HepG2 (cell line): ENCODE measurements at regions not wholly inside any gene's neighbourhood (a gene's known extent, or its start where the extent isn't known, plus 50 kb on each side); places are given as distances from the start of the nearest gene placed in this dataset.
A peak's percentile ranks its signal among the peaks of the same experiment; 100 is the strongest.

Experiments used
- ATAC-seq: fragments of 200-7000 bp; cut with Tn5 transposase; 3 replicates; pipeline ENCODE4 v1.9.1; 2020; ENCODE audit warnings: mild to moderate bottlenecking, moderate library complexity
- BruUV-seq: library from RNA; stranded (reverse); fragments of 400-500 nt; replicated peaks from 2 replicates; lab custom pipeline; 2021; lab: Mats Ljungman, UMichigan
- CTCF ChIA-PET: fragments of 300-600 bp; formaldehyde crosslinking; extraction: SDS; loops from one replicate; lab custom pipeline; 2021; ENCODE audit warnings: low total read pairs, inconsistent platforms, low intra/inter-chr PET ratio; lab: Yijun Ruan, JAX
- POLR2A ChIA-PET: fragments of 350-600 bp; sonication (Branson Sonifier 250); formaldehyde crosslinking; loops from one replicate; lab custom pipeline; 2020; ENCODE audit warnings: antibody characterized with exemption, inconsistent platforms; lab: Yijun Ruan, JAX
- DNase-seq: peaks from one replicate; pipeline ENCODE4 v3.0.0-alpha.2; 2015; ENCODE audit warnings: low spot score
- FAIRE-seq: peaks from 3 replicates; lab custom pipeline; 2011; peaks lifted over from hg19 to GRCh38; lab: Jason Lieb, UNC
- H2AFZ ChIP-seq: one replicate; pipeline ENCODE4 v1.6.1; 2011; ENCODE audit warnings: low read length, inconsistent platforms
- H3K27ac ChIP-seq: fragments of 300-600 bp; 3 replicates; pipeline ENCODE4 v1.8.0; 2011; ENCODE audit warnings: mixed run types, mild to moderate bottlenecking, mixed read lengths, low read length, inconsistent platforms; ENCODE audit not compliant: insufficient read depth; ENCODE audit errors: extremely low read length
- H3K27me3 ChIP-seq, 2 experiments: fragments of 200-600 bp in 1 of 2; 2 replicates in 1 of 2; 3 replicates in 1 of 2; pipeline versions ENCODE4 v1.6.0 to v1.8.0; 2011; ENCODE audit warnings: low read length in 2 of 2, mild to moderate bottlenecking in 2 of 2, moderate library complexity in 2 of 2, inconsistent platforms in 1 of 2; ENCODE audit not compliant: insufficient read depth in 2 of 2, control insufficient read depth in 1 of 2
- H3K36me3 ChIP-seq, 2 experiments: fragments of 200-600 bp in 1 of 2; replicated peaks in 1 of 2; 2 replicates in 1 of 2; 3 replicates in 1 of 2; pipeline versions ENCODE4 v1.5.1 to v1.8.0; 2011; ENCODE audit warnings: low read length in 2 of 2, inconsistent platforms in 1 of 2; ENCODE audit not compliant: insufficient read depth in 2 of 2, control insufficient read depth in 1 of 2
- H3K4me1 ChIP-seq: 2 replicates; pipeline ENCODE4 v1.5.1; 2012; ENCODE audit warnings: low read length, inconsistent platforms; ENCODE audit not compliant: insufficient read depth
- H3K4me2 ChIP-seq: 2 replicates; pipeline ENCODE4 v1.6.0; 2011; ENCODE audit warnings: low read depth, low read length, inconsistent platforms
- H3K4me3 ChIP-seq, 3 experiments: fragments of 200-600 bp in 1 of 3; sonication (generic), shearing (Covaris generic) in 1 of 3; replicated peaks in 1 of 3; 2 replicates each; pipeline ENCODE4 v1.5.1; 2011 to 2016; ENCODE audit warnings: low read length in 3 of 3, inconsistent platforms in 2 of 3, low read depth in 2 of 3, mild to moderate bottlenecking in 2 of 3, control low read depth in 1 of 3, mixed read lengths in 1 of 3; ENCODE audit not compliant: insufficient read depth in 1 of 3
- H3K79me2 ChIP-seq: one replicate; pipeline ENCODE4 v1.6.1; 2011; ENCODE audit warnings: low read length, inconsistent platforms; ENCODE audit not compliant: insufficient read depth
- H3K9ac ChIP-seq: 2 replicates; pipeline ENCODE4 v1.6.0; 2011; ENCODE audit warnings: mild to moderate bottlenecking, low read depth, low read length, inconsistent platforms; ENCODE audit not compliant: insufficient read depth
- H3K9me3 ChIP-seq: 2 replicates; pipeline ENCODE4 v1.5.1; 2012; ENCODE audit warnings: mild to moderate bottlenecking, low read length
- H4K20me1 ChIP-seq: 2 replicates; pipeline ENCODE4 v1.6.0; 2011; ENCODE audit warnings: inconsistent platforms, mild to moderate bottlenecking, low read length, moderate library complexity; ENCODE audit not compliant: insufficient read depth
- FOXM1 ChIP-seq: sonication (generic); formaldehyde crosslinking; IDR thresholded peaks from 2 replicates; pipeline ENCODE4 v1.5.0; 2020; ENCODE audit warnings: missing genetic modification reagents
- MAFK ChIP-seq, 2 experiments: IDR thresholded peaks in 1 of 2; conservative IDR thresholded peaks in 1 of 2; 2 replicates each; pipeline ENCODE4 v1.6.1; 2011; ENCODE audit warnings: improper control_type of control experiment in 2 of 2, low read length in 2 of 2
- SOX13 ChIP-seq, 3 experiments: fragments of 450-650 bp in 1 of 3; sonication (generic) in 1 of 3; formaldehyde crosslinking in 1 of 3; IDR thresholded peaks in 2 of 3; conservative IDR thresholded peaks in 1 of 3; 2 replicates each; pipeline versions ENCODE4 v1.5.0 to v1.6.1; 2016 to 2020; ENCODE audit warnings: antibody characterized with exemption in 1 of 3, mild to moderate bottlenecking in 1 of 3, missing compliant biosample characterization in 1 of 3, missing genetic modification reagents in 1 of 3, moderate library complexity in 1 of 3
- WGBS: methylation state at CpG from one replicate; pipeline ENCODE4 v1.1.6; 2017; ENCODE audit warnings: low lambda C conversion rate; 5-methylcytosine and 5-hydroxymethylcytosine counted together
- in situ Hi-C: cut with HindIII; loops from 2 replicates; pipeline ENCODE4 v1.10.0; 2017; ENCODE audit warnings: low pct_unique_long_range_greater_than_20kb; ENCODE audit not compliant: extremely low pct_ligation_motif_present
- intact Hi-C: fragments of 100-400 bp; cut with micrococcal nuclease; formaldehyde crosslinking; loops from one replicate; pipeline ENCODE4 v1.10.0; 2022; ENCODE audit not compliant: unreplicated experiment
- TF ChIP-seq, protein P1 (sequence below): fragments of 450-650 bp; IDR thresholded peaks from 2 replicates; pipeline ENCODE4 v1.6.1; 2016

DNA sequence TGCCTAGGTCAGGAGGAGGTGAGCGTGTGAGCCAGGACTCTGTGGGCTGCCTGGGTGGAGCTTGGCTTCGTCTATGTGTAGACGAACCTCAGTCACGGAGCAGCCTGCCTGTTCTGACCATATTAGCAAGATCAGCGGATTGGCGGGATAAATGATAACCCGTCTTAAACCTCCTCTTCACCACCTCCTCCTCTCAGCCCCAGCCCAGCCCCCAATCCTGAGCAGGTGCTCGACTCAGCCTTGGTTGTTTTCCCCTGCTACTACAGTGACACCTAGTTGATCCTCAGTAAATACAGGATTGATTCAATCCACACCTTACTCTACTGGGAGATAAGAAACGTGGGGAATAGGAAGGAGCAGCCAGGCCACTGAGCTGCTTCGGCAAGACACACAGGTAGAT is 286.1 kb downstream of the IRX2 start:
- ATAC-seq (no peak), FAIRE-seq (no peak), DNase-seq (no peak)
- Histone ChIP-seq H3K9ac (no peak overlapping the region), H3K4me2 (no peak overlapping the region), H3K9me3 (no peaks in the 10 kb centered on the region), H3K79me2 (no peaks in the 10 kb centered on the region), H3K27me3 (peaks cover 0 to 9% of the 10 kb centered on the region in 2 experiments; a peak in 2 of 5 replicates), H3K4me1 (no peaks in the 10 kb centered on the region), H2AFZ (no peak overlapping the region), H4K20me1 (no peaks in the 10 kb centered on the region), H3K4me3 (no peak overlapping the region), H3K36me3 (no peaks in the 10 kb centered on the region), H3K27ac (no peak overlapping the region)
- in situ Hi-C loops: no loop called here
- POLR2A ChIA-PET: no interaction called here
- 0 out of 4 replicates have a peak, but pooled peaks of 1 of the 2 experiments have one; percentile 18 for TF ChIP-seq MAFK (conservative IDR thresholded peaks at IDR 0.05 in 1 of 2, IDR thresholded peaks at IDR 0.05 in 1 of 2; ENCODE audit: low read length in 2 of 2)
- TF ChIP-seq FOXM1 (CRISPR knock-in tag): no peak
- no TSS peak for BruUV-seq
- CTCF ChIA-PET: no interaction called here
- intact Hi-C loops: no loop called here
- 4% methylated on average over 10 of the region's 10 CpGs for WGBS

DNA sequence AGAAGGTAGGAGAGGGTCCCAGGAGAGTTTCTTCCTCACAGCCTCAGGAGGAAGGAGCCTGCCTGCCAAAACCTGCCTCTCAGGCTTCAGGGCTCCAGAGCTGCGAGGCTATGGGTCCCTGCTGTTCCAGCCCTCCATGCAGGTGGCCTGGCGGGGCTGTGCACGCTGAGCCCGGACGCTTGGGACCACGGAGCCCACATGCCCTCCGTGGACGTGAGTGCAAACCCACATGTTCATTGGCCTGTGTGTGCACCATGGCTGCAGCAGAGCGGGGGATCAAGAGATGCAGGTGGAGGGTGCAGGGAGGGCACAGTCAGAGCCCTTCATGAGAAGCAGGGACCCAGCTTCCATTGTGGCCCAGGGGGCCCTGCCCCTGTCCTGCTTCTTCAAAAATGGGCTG is 287.3 kb downstream of the IRX2 start:
- Histone ChIP-seq H3K79me2 (no peaks in the 10 kb centered on the region), H3K9ac (no peak overlapping the region), H3K4me1 (no peaks in the 10 kb centered on the region), H2AFZ (no peak overlapping the region), H3K9me3 (no peaks in the 10 kb centered on the region), H3K4me2 (no peak overlapping the region), H3K4me3 (no peak overlapping the region), H4K20me1 (no peaks in the 10 kb centered on the region), H3K36me3 (no peaks in the 10 kb centered on the region), H3K27ac (no peak overlapping the region), H3K27me3 (peaks cover 0 to 17% of the 10 kb centered on the region in 2 experiments; a peak in 2 of 5 replicates)
- no TSS peak for BruUV-seq
- ChIA-PET CTCF (no interaction called here), POLR2A (no interaction called here)
- WGBS: 0% methylated on average over 1 of the region's 9 CpGs
- intact Hi-C loops: no loop called here
- in situ Hi-C loops: no loop called here
- no peak for ATAC-seq
- TF ChIP-seq SOX13 (IDR thresholded peaks at IDR 0.05): no peak
- TF ChIP-seq SOX13 (CRISPR knock-in tag; conservative IDR thresholded peaks at IDR 0.05 in 1 of 2, IDR thresholded peaks at IDR 0.05 in 1 of 2): no peak
- TF ChIP-seq, protein P1, sequence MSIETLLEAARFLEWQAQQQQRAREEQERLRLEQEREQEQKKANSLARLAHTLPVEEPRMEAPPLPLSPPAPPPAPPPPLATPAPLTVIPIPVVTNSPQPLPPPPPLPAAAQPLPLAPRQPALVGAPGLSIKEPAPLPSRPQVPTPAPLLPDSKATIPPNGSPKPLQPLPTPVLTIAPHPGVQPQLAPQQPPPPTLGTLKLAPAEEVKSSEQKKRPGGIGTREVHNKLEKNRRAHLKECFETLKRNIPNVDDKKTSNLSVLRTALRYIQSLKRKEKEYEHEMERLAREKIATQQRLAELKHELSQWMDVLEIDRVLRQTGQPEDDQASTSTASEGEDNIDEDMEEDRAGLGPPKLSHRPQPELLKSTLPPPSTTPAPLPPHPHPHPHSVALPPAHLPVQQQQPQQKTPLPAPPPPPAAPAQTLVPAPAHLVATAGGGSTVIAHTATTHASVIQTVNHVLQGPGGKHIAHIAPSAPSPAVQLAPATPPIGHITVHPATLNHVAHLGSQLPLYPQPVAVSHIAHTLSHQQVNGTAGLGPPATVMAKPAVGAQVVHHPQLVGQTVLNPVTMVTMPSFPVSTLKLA: peak; percentile 68
- no peak for DNase-seq
- no peak for FAIRE-seq
